ENCODE measurements at regions not wholly inside any gene's neighbourhood (a gene's known extent, or its start where the extent isn't known, plus 50 kb on each side); places are given as distances from the start of the nearest gene placed in this dataset.

- Histone ChIP-seq H3K27ac (no peak overlapping the region), H3K4me1 (no peaks in the 10 kb centered on the region), H3K27me3 (no peaks in the 10 kb centered on the region), H3K9me3 (no peaks in the 10 kb centered on the region), H3K4me3 (no peak overlapping the region), H3K36me3 (no peaks in the 10 kb centered on the region)
- TF ChIP-seq, protein P1, sequence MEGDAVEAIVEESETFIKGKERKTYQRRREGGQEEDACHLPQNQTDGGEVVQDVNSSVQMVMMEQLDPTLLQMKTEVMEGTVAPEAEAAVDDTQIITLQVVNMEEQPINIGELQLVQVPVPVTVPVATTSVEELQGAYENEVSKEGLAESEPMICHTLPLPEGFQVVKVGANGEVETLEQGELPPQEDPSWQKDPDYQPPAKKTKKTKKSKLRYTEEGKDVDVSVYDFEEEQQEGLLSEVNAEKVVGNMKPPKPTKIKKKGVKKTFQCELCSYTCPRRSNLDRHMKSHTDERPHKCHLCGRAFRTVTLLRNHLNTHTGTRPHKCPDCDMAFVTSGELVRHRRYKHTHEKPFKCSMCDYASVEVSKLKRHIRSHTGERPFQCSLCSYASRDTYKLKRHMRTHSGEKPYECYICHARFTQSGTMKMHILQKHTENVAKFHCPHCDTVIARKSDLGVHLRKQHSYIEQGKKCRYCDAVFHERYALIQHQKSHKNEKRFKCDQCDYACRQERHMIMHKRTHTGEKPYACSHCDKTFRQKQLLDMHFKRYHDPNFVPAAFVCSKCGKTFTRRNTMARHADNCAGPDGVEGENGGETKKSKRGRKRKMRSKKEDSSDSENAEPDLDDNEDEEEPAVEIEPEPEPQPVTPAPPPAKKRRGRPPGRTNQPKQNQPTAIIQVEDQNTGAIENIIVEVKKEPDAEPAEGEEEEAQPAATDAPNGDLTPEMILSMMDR (IDR thresholded peaks at IDR 0.05): no peak
- peak in 1 of 4 donors; percentile 7 for DNase-seq
- intact Hi-C loops (cut with DNase I): no loop called here
- no peak for ATAC-seq
Observed at GRCh38 chrX:103883533-103883932, 51.5 kb upstream of the RAB9B start.

GRCh38 chrX:103882999-103883398 lies 50.9 kb upstream of the RAB9B start:
- intact Hi-C loops (cut with DNase I): no loop called here
- no peaks in the 10 kb centered on the region for H3K27me3 ChIP-seq
- no peak for DNase-seq
- no peaks in the 10 kb centered on the region for H3K36me3 ChIP-seq
- ATAC-seq: no peak
- H3K4me3 ChIP-seq: no peak overlapping the region
- no peaks in the 10 kb centered on the region for H3K4me1 ChIP-seq
- H3K9me3 ChIP-seq: no peaks in the 10 kb centered on the region
- no peak overlapping the region for H3K27ac ChIP-seq
- TF ChIP-seq, protein P1 (IDR thresholded peaks at IDR 0.05): no peak

All from left lung (tissue), 4 donors.